ENCODE measurements at regions not wholly inside any gene's neighbourhood (a gene's known extent, or its start where the extent isn't known, plus 50 kb on each side); places are given as distances from the start of the nearest gene placed in this dataset.

DNA sequence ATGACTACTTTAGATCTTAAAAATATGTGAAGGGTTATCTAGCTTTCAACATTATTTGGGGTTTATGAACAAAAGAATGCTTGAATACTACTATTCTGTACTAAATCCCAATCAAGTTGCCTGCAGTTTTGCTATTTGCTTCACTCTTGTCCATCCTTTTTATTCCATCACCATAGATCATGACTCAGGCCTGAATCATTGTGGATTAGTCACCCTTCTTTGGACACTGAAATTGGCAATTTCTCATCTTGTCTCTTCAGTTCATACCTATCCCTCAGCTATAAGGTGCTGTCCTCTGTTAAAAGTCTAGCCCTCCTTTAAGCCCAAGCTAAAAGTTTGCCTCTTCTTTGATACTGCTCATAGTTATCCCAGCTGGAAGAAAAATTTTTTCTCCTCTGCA is 199.1 kb downstream of the CENPW start:
- TF ChIP-seq, protein P1, sequence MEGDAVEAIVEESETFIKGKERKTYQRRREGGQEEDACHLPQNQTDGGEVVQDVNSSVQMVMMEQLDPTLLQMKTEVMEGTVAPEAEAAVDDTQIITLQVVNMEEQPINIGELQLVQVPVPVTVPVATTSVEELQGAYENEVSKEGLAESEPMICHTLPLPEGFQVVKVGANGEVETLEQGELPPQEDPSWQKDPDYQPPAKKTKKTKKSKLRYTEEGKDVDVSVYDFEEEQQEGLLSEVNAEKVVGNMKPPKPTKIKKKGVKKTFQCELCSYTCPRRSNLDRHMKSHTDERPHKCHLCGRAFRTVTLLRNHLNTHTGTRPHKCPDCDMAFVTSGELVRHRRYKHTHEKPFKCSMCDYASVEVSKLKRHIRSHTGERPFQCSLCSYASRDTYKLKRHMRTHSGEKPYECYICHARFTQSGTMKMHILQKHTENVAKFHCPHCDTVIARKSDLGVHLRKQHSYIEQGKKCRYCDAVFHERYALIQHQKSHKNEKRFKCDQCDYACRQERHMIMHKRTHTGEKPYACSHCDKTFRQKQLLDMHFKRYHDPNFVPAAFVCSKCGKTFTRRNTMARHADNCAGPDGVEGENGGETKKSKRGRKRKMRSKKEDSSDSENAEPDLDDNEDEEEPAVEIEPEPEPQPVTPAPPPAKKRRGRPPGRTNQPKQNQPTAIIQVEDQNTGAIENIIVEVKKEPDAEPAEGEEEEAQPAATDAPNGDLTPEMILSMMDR (IDR thresholded peaks at IDR 0.05): no peak
- no peak for TF ChIP-seq POLR2A (IDR thresholded peaks at IDR 0.05; ENCODE audit: low read depth)
- no peak for TF ChIP-seq EP300 (IDR thresholded peaks at IDR 0.05)
- no peak for TF ChIP-seq POLR2AphosphoS5 (IDR thresholded peaks at IDR 0.05)
